HG03097 (cell line): ENCODE measurements at regions not wholly inside any gene's neighbourhood (a gene's known extent, or its start where the extent isn't known, plus 50 kb on each side); places are given as distances from the start of the nearest gene placed in this dataset.

ENCODE experiments used
- ATAC-seq: cut with Tn5 transposase; IDR thresholded peaks from one replicate; pipeline ENCODE4 v1.9.1; 2021; ENCODE audit not compliant: unreplicated experiment, low FRiP score

GRCh38 chr1:195946500-195946899, 661.7 kb downstream of the KCNT2 start:
- ATAC-seq, result no peak

DNA sequence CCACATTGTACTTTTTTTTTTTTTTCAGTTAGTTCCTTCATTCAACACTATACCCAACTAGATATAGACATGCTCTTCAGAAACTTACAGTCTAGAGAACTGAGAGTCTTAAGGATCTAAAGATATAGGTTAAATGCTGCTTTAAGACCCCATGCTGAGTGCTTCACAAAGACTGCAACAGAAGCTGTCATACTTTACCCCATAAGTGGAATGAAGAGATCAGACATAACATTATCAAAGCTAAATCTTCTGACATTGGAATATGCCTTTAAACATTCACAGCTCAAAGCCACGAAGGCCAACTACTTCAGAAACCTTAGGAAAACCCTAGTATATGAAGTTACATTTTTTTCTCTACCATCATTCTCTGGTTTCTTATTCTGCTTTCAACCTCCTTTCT, 666.4 kb downstream of the KCNT2 start:
- no peak for ATAC-seq

- no peak for ATAC-seq
Measured at GRCh38 chr1:195941314-195941713, 666.9 kb downstream of the KCNT2 start.

DNA sequence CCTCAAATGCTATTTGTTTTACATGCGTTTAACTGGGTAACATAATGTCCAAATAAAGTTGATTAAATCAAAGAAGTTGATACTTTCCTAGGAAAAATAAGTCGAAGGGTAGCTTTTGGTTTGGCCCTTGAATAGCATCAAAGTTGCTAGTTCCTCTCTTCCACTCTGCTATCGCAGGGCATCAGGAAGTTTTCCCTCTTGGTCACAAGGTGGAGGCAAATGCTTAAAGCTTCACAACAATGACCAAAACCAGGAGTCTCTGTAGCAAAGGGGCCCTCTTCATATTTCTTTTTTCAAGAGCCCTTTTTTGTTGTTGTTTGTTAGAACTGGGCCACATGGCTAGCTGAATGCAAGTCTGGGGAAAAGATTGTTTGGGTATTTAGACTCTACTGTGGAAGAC, 668.4 kb downstream of the KCNT2 start:
- no peak for ATAC-seq

GRCh38 chr1:195934817-195935553, 673.3 kb downstream of the KCNT2 start:
- no peak for ATAC-seq

DNA sequence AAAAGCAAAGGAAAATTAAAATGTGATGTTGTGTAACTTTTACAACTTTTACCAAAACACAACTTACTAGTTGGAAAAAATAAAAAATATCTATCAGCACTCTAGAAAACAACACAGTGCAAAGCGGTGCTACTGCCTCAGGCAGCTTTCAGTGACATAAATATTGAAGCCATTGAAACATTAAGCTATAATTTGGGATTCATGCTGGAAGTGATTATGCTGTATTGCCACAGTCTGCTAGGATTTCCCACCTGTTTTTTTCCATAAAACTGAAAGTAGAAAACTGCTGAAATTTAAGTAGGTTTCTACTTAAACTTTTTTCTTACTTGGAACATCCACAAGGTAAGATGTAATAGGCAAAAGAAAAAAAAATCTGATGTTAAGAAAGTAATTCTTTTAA, 674.4 kb downstream of the KCNT2 start:
- ATAC-seq, result no peak

- no peak for ATAC-seq
Measured at GRCh38 chr1:195915826-195916225, 692.4 kb downstream of the KCNT2 start.

DNA sequence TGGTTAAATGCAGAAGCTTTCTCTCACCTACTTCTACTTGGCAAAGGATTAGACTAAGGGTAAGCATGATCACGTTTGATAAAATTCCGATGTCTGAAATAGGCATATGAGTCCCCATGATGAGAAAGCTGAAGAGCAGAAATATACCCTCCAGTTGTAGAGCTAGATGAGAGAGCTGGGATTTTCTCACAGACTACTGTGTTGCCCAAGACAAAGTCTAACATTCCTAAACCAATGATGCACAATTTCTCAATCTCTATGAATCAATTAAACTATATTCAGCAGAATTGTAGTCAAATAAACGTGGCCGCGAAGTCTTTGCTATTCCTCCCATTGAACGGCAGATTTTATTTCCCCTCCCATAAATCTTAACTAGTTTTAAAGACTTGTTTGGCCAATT, 699.2 kb downstream of the KCNT2 start:
- ATAC-seq, result no peak

DNA sequence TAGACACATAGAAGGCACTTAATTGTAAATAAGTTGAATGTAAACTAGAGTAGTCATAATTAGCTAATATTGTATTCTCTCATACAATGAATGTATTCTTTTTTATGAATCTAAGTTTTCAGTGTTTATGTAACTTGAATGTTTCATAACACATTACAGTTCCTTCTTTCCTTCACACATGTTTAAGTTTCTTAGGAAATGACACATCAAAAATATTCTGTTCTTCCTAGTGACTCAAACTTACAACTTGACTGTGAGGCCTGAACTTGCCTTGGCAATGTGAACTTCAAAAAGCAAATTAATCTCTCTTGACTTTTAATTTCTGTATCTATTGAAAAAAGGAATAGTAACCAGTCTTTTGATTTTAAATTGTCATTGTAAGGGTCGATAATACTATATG, 700.1 kb downstream of the KCNT2 start:
- ATAC-seq, result no peak

- no peak for ATAC-seq
Measured at GRCh38 chr1:195903203-195903602, 705.0 kb downstream of the KCNT2 start.

- ATAC-seq, result no peak
Measured at GRCh38 chr1:195902779-195903178, 705.5 kb downstream of the KCNT2 start.

GRCh38 chr1:195899762-195900352, 708.4 kb downstream of the KCNT2 start:
- no peak for ATAC-seq

DNA sequence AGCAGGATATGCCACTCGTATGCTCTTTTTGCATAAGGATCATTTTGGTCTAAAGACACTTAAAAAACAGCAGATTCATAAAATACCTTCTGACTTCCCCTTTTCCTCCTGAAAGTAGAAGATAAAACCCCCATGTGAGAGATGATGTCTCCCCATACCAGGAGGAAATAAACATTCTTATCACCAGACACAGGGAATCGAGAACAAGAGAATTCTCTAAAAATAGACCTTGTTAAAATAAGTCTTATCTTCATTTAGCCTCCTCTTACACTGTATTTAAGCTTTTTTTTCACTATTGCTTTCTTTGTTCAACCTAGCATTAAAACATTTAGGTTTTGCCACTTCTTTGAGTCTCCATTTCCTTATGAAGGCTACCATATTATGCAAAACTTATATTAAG, 709.3 kb downstream of the KCNT2 start:
- no peak for ATAC-seq

- no peak for ATAC-seq
Measured at GRCh38 chr1:195898373-195898772, 709.9 kb downstream of the KCNT2 start.

DNA sequence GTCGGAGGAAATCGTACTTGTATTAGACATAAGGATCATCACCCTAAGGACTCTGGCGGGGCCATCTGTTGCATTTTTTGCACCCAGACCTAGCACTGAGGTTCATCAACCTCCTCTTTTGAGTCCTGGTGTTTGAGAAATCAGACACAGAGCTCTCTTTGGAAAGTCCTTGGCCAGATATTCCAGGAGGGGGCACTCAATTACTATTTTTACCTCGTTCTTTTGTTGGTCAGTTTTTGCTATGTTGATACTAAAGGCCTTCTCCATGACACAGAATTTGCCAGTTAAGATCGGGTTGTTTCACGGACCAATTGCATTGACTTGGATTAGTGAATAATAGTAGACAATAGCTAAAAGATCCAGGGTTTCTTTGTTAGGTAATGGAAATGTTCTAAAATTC, 711.2 kb downstream of the KCNT2 start:
- ATAC-seq, result no peak

DNA sequence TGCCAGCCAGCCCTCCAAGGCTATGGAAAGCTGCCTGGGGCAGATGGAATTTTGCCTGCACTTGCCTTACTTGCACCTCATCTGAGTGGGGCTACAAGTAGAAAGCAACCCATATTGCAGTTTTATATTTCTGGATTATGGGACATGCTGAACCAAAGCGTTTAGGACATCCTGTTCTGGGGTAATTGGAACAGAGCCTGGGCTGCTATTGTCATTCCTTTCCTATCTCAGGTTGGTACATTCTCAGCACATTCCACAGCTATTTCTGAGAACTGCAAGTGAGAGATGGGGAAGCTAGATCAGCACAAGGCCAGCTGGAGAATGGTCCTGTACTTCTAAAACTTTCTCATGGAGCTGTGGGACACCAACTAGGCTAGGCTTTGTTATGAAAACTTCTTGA, 713.8 kb downstream of the KCNT2 start:
- no peak for ATAC-seq

DNA sequence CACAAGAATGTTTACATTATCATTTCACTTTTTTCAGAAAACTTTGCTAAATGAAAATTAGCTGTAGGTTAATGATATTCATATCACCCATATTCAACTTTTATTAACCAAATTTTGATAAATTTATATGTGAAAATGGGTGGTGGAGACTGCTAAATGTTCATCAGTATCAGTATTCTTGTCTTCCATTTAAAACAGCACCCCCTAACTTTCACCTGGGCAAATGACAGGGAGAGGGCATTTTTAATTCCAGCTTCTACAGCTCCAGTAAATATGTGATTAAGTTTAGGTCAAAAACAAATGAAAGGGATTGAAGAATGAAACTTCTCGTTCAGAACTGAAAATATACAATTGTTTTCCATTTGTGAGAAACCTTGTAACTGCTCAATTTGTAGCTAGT, 722.2 kb downstream of the KCNT2 start:
- ATAC-seq, result no peak

- no peak for ATAC-seq
Measured at GRCh38 chr1:195878478-195878877, 729.8 kb downstream of the KCNT2 start.

GRCh38 chr1:195876792-195877191, 731.4 kb downstream of the KCNT2 start:
- ATAC-seq, result no peak

DNA sequence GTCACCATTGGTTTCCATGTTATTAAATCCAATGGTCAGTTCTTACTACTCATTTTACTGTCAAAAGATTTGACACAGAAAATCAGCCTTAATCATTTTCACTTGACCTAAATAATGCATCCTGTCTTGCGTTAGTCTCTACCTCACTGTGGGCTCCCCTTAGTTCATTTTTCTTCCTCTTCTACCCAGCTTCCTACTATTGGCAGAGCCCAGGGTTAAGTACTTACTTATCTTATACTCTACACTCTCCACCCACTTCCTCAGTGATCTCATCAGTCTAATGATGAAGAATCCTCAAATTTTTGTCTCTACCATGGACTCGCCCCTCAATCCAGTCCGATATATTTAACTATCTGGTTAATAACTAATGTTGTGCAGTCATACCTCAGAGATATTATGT, 735.9 kb downstream of the KCNT2 start:
- no peak for ATAC-seq

DNA sequence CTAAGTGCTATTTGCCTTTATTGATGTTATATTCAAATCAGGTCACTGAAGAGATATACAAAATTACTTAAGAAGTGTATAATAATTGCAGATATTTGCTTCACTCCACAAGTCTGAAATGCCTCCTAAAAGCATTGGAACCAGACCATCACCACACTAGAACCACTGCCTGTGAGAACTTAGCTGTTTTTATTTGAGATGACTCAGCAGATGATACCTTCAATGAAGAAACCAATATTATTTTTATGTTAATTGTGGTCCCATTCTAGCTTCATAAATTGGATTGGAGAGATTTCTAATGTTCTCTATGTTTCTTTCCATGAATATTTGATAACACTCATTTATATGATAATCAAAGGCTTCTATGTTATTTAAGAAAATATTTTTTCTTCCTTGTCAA, 740.6 kb downstream of the KCNT2 start:
- ATAC-seq, result no peak

GRCh38 chr1:195866781-195867222, 741.4 kb downstream of the KCNT2 start:
- ATAC-seq, result no peak
